ENCODE measurements at regions not wholly inside any gene's neighbourhood (a gene's known extent, or its start where the extent isn't known, plus 50 kb on each side); places are given as distances from the start of the nearest gene placed in this dataset.
"Not testable (repeated sequence)": the region's sequence is repeated elsewhere in the genome, so short reads cannot be mapped to it uniquely, and the experiment has no call there.

DNA sequence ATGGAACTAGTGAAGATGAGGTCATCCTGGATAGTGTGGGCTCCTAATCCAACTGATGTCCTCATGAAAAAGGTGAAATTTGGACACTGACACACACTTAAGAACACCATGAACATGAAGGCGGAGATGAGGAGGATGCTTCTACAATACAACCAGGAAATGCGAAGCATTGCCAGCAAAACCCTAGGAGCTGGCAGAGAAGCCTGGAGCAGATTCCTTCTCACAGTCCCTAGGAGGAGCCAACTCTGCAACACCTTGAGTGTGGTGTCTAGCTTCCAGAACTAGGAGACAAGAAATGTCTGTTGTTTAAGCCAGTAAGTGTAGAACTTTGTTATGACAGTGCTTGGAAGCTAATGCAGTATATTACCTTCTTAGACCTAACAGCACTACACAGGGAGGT is 191.9 kb upstream of the PWP1 start:
- intact Hi-C loops (cut with DNase I), result no loop called here
- DNase-seq, result no peak

- DNase-seq, result no peak
- intact Hi-C loops (cut with DNase I), result no loop called here
These were observed 191.3 kb upstream of the PWP1 start for GRCh38 chr12:107494331-107494730.

- intact Hi-C loops (cut with DNase I), result no loop called here
These were observed 190.0 kb upstream of the PWP1 start for GRCh38 chr12:107495604-107496003.

GRCh38 chr12:107497231-107497630 is 188.4 kb upstream of the PWP1 start:
- intact Hi-C loops (cut with DNase I), result no loop called here
- DNase-seq, result no peak

More at GRCh38 chr12:107495604-107496003, 190.0 kb upstream of the PWP1 start:
- DNase-seq, result no peak

DNA sequence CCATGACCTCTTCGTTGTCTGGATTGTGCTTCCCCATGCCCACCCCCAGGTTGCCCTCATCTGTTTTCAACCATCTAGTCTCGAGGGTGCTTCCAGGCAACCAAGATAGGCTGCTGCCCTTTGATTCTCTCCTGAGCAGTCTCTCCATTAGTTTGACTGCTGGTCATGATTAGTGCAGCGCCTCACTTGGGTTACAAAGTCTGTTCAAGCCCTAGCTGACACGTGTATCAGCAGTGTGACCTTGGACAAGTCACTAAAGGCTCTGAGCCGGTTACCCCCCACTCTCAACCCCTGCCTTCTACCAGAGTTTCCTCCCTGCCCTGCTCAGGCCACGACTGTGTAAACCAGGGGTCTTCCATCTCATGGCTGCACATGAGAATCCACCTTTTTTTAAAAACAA is 185.3 kb upstream of the PWP1 start:
- intact Hi-C loops (cut with DNase I), result no loop called here
- no peak for DNase-seq

- intact Hi-C loops (cut with DNase I), result no loop called here
- no peak for DNase-seq
These were observed 183.9 kb upstream of the PWP1 start for GRCh38 chr12:107501681-107502080.

DNA sequence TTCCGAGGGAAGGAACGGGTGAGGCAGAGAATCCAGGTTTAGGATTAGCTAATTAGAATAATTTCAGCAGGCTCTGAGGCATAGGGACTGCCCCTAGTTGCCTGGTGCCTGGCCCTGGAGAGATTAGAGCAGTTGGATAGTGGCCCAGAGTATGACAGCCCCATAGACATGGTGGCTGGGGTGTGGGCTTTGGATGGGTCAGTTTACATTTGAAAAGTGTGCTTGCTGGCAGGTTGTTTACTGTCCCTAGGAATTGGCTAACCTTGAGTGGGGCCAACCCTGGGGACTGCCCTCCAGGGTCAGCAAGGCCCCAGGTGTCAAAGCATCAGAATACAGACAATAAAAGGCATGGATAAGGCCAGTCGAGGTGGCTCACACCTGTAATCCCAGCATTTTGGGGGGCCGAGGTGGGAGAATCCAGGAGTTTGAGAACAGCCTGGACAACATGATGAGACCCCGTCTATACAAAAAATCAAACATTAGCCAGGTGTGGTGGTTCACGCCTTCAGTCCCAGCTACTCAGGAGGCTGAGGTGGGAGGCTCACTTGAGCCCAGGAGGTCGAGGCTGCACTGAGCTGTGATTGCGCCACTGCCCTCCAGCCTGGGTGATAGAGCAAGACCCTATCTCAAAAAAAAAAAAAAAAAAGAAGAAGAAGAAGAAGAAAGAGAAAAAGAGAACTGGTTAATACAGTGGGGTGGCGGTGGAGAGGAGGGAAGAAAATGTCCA is 182.3 kb upstream of the PWP1 start:
- no peak for DNase-seq
- intact Hi-C loops (cut with DNase I), result no loop called here

- intact Hi-C loops (cut with DNase I), result no loop called here
- DNase-seq, result no peak
These were observed 181.4 kb upstream of the PWP1 start for GRCh38 chr12:107503887-107504885.

- DNase-seq, result no peak
- intact Hi-C loops (cut with DNase I), result no loop called here
These were observed 176.2 kb upstream of the PWP1 start for GRCh38 chr12:107509421-107509820.

GRCh38 chr12:107510211-107510610 is 175.4 kb upstream of the PWP1 start:
- no peak for DNase-seq
- intact Hi-C loops (cut with DNase I), result no loop called here

GRCh38 chr12:107511292-107511691 is 174.3 kb upstream of the PWP1 start:
- DNase-seq, result peak in 1 of 42 donors; percentile 3
- intact Hi-C loops (cut with DNase I), result no loop called here

- intact Hi-C loops (cut with DNase I), result no loop called here
- no peak for DNase-seq
These were observed 173.2 kb upstream of the PWP1 start for GRCh38 chr12:107512391-107512790.

DNA sequence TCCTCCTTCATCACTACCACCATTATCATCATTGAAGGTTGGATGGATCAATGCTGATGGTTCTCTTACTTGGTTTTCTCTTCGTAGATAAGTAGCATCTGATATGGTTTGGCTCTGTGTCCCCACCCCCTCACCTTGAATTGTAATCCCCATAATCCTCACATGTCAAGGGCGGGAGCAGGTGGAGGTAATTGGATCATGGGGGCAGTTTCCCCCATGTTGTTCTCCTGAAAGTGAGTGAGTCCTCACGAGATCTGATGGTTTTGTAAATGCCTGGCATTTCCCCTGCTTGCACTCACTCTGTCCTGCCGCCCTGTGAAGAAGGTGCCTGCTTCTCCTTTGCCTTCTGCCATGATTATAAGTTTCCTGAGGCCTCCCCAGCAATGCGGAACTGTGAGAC is 172.4 kb upstream of the PWP1 start:
- no peak for DNase-seq
- intact Hi-C loops (cut with DNase I), result no loop called here

- DNase-seq, result no peak
- intact Hi-C loops (cut with DNase I), result no loop called here
These were observed 171.8 kb upstream of the PWP1 start for GRCh38 chr12:107513636-107514400.

GRCh38 chr12:107514887-107515445 is 170.6 kb upstream of the PWP1 start:
- peak in 1 of 42 donors; percentile 34 for DNase-seq
- intact Hi-C loops (cut with DNase I), result no loop called here

DNA sequence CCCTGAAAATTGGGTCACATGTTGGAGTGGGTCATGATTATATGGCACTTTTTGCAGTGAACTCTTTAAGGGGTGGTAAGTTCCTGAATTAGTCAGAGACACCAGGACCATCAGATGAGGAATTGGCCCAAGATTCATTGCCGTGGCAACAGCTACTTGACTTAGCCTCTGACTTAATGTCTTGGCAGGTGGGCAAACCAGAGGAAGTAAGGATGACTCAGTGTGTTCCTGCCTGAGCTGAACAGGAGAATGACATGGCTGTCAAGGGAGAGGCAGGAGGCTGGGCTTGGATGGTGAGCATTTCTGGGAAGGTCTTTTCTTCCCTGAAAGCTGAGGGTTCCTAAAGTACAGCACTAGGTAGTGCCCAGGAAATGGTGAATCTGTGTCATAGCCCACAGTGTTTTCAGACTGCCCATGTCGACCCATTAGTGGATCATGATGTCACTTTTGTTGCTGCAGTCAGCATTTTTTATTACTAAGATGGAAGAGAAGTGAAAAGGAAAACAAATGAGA is 170.1 kb upstream of the PWP1 start:
- peak in 13 of 42 donors; percentile 8 to 58 (median 21) for DNase-seq
- intact Hi-C loops (cut with DNase I), result no loop called here

DNA sequence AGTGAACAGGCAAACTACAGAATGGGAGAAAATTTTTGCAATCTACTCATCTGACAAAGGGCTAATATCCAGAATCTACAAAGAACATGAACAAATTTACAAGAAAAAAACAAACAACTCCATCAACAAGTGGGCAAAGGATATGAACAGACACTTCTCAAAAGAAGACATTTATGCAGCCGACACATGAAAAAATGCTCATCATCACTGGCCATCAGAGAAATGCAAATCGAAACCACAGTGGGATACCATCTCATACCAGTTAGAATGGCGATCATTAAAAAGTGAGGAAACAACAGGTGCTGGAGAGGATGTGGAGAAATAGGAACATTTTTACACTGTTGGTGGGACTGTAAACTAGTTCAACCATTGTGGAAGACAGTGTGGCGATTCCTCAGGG is 167.8 kb upstream of the PWP1 start:
- intact Hi-C loops (cut with DNase I); DNase-seq: not testable (repeated sequence)

GRCh38 chr12:107518868-107519267 is 166.7 kb upstream of the PWP1 start:
- peak in 1 of 42 donors; percentile 10 for DNase-seq
- intact Hi-C loops (cut with DNase I), result no loop called here
